ENCODE measurements at regions not wholly inside any gene's neighbourhood (a gene's known extent, or its start where the extent isn't known, plus 50 kb on each side); places are given as distances from the start of the nearest gene placed in this dataset.
"Not testable (repeated sequence)": the region's sequence is repeated elsewhere in the genome, so short reads cannot be mapped to it uniquely, and the experiment has no call there.

- DNase-seq (ENCODE audit: low read depth): no peak
These were observed 51.3 kb upstream of the BOD1 start for GRCh38 chr5:173667702-173668101.

GRCh38 chr5:173668245-173668800 lies 51.9 kb upstream of the BOD1 start:
- DNase-seq (ENCODE audit: low read depth): no peak

- DNase-seq (ENCODE audit: low read depth): no peak
These were observed 52.5 kb upstream of the BOD1 start for GRCh38 chr5:173668910-173669309.

GRCh38 chr5:173669483-173669882 lies 53.0 kb upstream of the BOD1 start:
- no peak for DNase-seq (ENCODE audit: low read depth)

GRCh38 chr5:173670130-173670651 lies 53.7 kb upstream of the BOD1 start:
- no peak for DNase-seq (ENCODE audit: low read depth)

- DNase-seq (ENCODE audit: low read depth): no peak
These were observed 54.3 kb upstream of the BOD1 start for GRCh38 chr5:173670791-173671120.

GRCh38 chr5:173671121-173671949 lies 54.9 kb upstream of the BOD1 start:
- no peak for DNase-seq (ENCODE audit: low read depth)

GRCh38 chr5:173672166-173672565 lies 55.7 kb upstream of the BOD1 start:
- no peak for DNase-seq (ENCODE audit: low read depth)

- no peak for DNase-seq (ENCODE audit: low read depth)
These were observed 56.4 kb upstream of the BOD1 start for GRCh38 chr5:173672891-173673290.

GRCh38 chr5:173673295-173674101 lies 57.0 kb upstream of the BOD1 start:
- DNase-seq (ENCODE audit: low read depth): no peak

- no peak for DNase-seq (ENCODE audit: low read depth)
These were observed 59.0 kb upstream of the BOD1 start for GRCh38 chr5:173675287-173675996.

- no peak for DNase-seq (ENCODE audit: low read depth)
These were observed 59.9 kb upstream of the BOD1 start for GRCh38 chr5:173676375-173676774.

- DNase-seq (ENCODE audit: low read depth): no peak
These were observed 60.7 kb upstream of the BOD1 start for GRCh38 chr5:173677125-173677672.

- no peak for DNase-seq (ENCODE audit: low read depth)
These were observed 63.6 kb upstream of the BOD1 start for GRCh38 chr5:173679909-173680630.

- no peak for DNase-seq (ENCODE audit: low read depth)
These were observed 64.3 kb upstream of the BOD1 start for GRCh38 chr5:173680660-173681242.

GRCh38 chr5:173682313-173682712 lies 65.9 kb upstream of the BOD1 start:
- no peak for DNase-seq (ENCODE audit: low read depth)

- not testable (repeated sequence) for DNase-seq (ENCODE audit: low read depth)
These were observed 68.1 kb upstream of the BOD1 start for GRCh38 chr5:173684535-173684934.

- DNase-seq (ENCODE audit: low read depth): no peak
These were observed 70.5 kb upstream of the BOD1 start for GRCh38 chr5:173686950-173687349.

- DNase-seq (ENCODE audit: low read depth): no peak
These were observed 72.3 kb upstream of the BOD1 start for GRCh38 chr5:173688703-173689102.

GRCh38 chr5:173689171-173689736 lies 72.8 kb upstream of the BOD1 start:
- DNase-seq (ENCODE audit: low read depth): no peak
